Tibial nerve (tissue), 4 donors: ENCODE measurements at regions not wholly inside any gene's neighbourhood (a gene's known extent, or its start where the extent isn't known, plus 50 kb on each side); places are given as distances from the start of the nearest gene placed in this dataset.

ENCODE experiments used
- DNase-seq, 2 donors: peaks; one replicate each; pipeline ENCODE4 v3.0.0-alpha.2; 2019; ENCODE audit warnings: low spot score in 2 of 2
- H3K27ac ChIP-seq, 4 donors: fragments of 200-600 bp; sonication (generic) in 3 of 4; one replicate each; pipeline ENCODE4 v1.5.1; 2017 to 2019; ENCODE audit warnings: mild to moderate bottlenecking in 1 of 4
- H3K27me3 ChIP-seq, 2 donors: fragments of 200-600 bp; sonication (generic) in 1 of 2; one replicate each; pipeline versions ENCODE4 v1.5.1 to v1.6.0; 2017 to 2019
- H3K36me3 ChIP-seq, 3 donors: fragments of 200-600 bp; sonication (generic); one replicate each; pipeline ENCODE4 v1.5.1; 2018 to 2019
- H3K4me1 ChIP-seq, 4 donors: fragments of 200-600 bp; sonication (generic) in 3 of 4; one replicate each; pipeline ENCODE4 v1.5.1; 2017 to 2019
- H3K4me3 ChIP-seq, 4 donors: fragments of 200-600 bp; sonication (generic) in 3 of 4; one replicate each; pipeline ENCODE4 v1.5.1; 2017 to 2019; ENCODE audit warnings: mild to moderate bottlenecking in 1 of 4, moderate library complexity in 1 of 4
- H3K9me3 ChIP-seq, 4 donors: fragments of 200-600 bp; sonication (generic) in 3 of 4; one replicate each; pipeline ENCODE4 v1.5.1; 2017 to 2019
- EP300 ChIP-seq, 2 donors: sonication (generic); formaldehyde crosslinking; IDR thresholded peaks; one replicate each; pipeline ENCODE4 v1.6.1; 2017; ENCODE audit warnings: antibody characterized with exemption in 2 of 2, mild to moderate bottlenecking in 1 of 2
- POLR2A ChIP-seq, 2 donors: fragments of 450-650 bp; IDR thresholded peaks; one replicate each; pipeline ENCODE4 v1.6.1; 2017; ENCODE audit warnings: antibody characterized with exemption in 2 of 2, mild to moderate bottlenecking in 2 of 2, moderate library complexity in 2 of 2
- WGBS, 2 donors: methylation state at CpG; one replicate each; pipeline ENCODE4 v1.1.5; 2018; 5-methylcytosine and 5-hydroxymethylcytosine counted together
- TF ChIP-seq, protein P1 (sequence below), 5 experiments: fragments of 200-600 bp in 3 of 5; fragments of 450-650 bp in 2 of 5; sonication (generic) in 3 of 5; IDR thresholded peaks; one replicate each; pipeline ENCODE4 v1.5.1; 2016 to 2019; ENCODE audit warnings: antibody characterized with exemption in 5 of 5, mild to moderate bottlenecking in 3 of 5, moderate library complexity in 2 of 5

DNA sequence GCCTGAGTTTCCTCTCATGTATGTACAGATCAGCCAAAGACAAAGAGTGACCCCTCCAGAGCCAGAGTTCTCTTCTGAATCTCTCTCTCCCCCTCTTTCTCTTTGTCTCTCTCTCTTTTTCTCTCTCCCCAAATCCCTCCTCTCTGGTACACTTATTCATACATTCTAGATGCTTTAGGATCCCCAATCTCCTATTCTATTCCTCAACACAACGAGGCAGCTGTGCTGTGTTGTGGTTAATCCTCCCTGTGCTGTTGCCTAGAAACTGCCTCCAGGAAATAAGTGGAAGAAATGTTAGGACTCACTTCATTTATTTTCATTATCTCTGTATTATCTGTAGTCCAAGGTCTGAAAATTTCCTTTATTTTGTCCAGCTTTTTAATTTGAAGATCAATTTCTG is 350.5 kb upstream of the OR4E1 start:
- 0 to 9% methylated on average over 1 of the region's 1 CpG for WGBS, 2 donors
- no peak for DNase-seq
- Histone ChIP-seq H3K4me1 (no peaks in the 10 kb centered on the region), H3K9me3 (no peaks in the 10 kb centered on the region), H3K27me3 (no peaks in the 10 kb centered on the region), H3K36me3 (no peaks in the 10 kb centered on the region), H3K4me3 (no peak overlapping the region), H3K27ac (no peak overlapping the region)
- TF ChIP-seq POLR2A (IDR thresholded peaks at IDR 0.05) = no peak
- TF ChIP-seq EP300 (IDR thresholded peaks at IDR 0.05) = no peak
- TF ChIP-seq, protein P1, sequence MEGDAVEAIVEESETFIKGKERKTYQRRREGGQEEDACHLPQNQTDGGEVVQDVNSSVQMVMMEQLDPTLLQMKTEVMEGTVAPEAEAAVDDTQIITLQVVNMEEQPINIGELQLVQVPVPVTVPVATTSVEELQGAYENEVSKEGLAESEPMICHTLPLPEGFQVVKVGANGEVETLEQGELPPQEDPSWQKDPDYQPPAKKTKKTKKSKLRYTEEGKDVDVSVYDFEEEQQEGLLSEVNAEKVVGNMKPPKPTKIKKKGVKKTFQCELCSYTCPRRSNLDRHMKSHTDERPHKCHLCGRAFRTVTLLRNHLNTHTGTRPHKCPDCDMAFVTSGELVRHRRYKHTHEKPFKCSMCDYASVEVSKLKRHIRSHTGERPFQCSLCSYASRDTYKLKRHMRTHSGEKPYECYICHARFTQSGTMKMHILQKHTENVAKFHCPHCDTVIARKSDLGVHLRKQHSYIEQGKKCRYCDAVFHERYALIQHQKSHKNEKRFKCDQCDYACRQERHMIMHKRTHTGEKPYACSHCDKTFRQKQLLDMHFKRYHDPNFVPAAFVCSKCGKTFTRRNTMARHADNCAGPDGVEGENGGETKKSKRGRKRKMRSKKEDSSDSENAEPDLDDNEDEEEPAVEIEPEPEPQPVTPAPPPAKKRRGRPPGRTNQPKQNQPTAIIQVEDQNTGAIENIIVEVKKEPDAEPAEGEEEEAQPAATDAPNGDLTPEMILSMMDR (IDR thresholded peaks at IDR 0.05) = no peak

DNA sequence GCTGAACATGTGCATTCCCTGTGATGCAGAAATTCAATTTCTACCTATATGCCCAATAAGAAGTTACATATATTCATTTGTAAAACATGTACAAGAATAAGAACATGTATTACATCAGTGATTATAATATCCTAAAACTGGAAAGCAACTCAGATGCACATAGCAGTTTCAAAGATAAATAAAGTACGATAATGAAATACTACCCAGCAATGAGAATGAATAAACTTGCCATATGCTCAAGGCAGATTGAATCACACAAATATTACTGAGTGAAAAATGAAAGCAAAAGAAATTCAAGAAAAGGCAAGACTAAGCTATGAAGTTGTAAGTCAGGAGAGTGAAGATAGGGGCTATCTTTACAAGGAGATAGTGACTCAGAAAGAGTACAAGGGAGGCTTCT is 345.3 kb upstream of the OR4E1 start:
- no peak for TF ChIP-seq EP300 (IDR thresholded peaks at IDR 0.05)
- TF ChIP-seq, protein P1 (IDR thresholded peaks at IDR 0.05) = no peak
- TF ChIP-seq POLR2A (IDR thresholded peaks at IDR 0.05) = no peak
- no peak for DNase-seq
- H3K27ac ChIP-seq = no peak overlapping the region
- H3K27me3 ChIP-seq = no peaks in the 10 kb centered on the region
- H3K4me3 ChIP-seq = no peak overlapping the region
- no peaks in the 10 kb centered on the region for H3K9me3 ChIP-seq
- no peaks in the 10 kb centered on the region for H3K36me3 ChIP-seq
- 84 to 97% methylated on average over 1 of the region's 1 CpG for WGBS, 2 donors
- no peaks in the 10 kb centered on the region for H3K4me1 ChIP-seq

DNA sequence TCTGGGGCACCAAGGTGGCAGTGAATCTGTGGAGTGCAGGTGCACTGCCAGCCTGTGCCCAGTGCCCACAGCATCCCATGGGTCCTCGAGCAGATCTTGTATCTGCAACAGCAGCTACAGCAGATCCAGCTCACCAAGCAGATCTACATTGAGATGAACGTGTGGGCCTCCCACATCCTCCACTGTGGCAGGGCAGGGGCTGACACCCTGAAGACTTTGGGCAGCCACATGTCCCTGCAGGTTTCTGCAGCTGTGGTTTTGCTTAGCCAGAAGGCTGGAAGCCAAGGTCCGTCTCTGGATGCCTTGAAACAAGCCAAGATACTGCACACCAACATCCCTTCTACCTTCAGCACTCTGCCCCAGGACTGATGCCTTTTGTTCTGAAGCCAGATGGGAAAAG is 338.8 kb upstream of the OR4E1 start:
- no peaks in the 10 kb centered on the region for H3K36me3 ChIP-seq
- no peaks in the 10 kb centered on the region for H3K27me3 ChIP-seq
- no peak overlapping the region for H3K27ac ChIP-seq
- H3K9me3 ChIP-seq = peaks cover 0 to 3% (median 0%) of the 10 kb centered on the region in 4 donors
- no peak overlapping the region for H3K4me3 ChIP-seq
- no peak for DNase-seq
- TF ChIP-seq EP300 (IDR thresholded peaks at IDR 0.05) (no peak), POLR2A (IDR thresholded peaks at IDR 0.05) (no peak)
- TF ChIP-seq, protein P1 (IDR thresholded peaks at IDR 0.05) = no peak
- WGBS, 2 donors = 56 to 80% methylated on average over 3 of the region's 3 CpGs
- peaks cover 0 to 10% (median 2%) of the 10 kb centered on the region in 4 donors for H3K4me1 ChIP-seq

DNA sequence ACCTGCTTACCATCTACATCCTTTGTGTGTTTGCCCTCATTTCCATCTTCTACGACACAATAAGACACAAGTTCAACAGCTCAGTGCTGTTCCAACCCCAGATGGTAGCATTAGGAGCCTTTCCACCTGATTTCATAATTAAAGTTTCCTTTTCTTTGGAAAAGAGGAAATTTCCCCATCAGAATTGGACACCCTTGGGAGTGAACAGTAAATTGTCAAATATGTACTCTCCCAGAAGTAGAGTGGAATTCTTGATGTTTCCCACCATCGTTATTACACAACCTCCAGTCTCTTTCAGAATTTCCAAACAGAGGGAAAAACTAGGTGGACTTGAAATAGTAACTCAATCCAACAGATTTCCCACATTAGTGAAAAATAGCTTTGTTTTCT is 337.6 kb upstream of the OR4E1 start:
- Histone ChIP-seq H3K9me3 (peaks cover 0 to 3% (median 0%) of the 10 kb centered on the region in 4 donors), H3K27ac (peak overlapping the region in 1 of 4 donors; percentile 7), H3K4me1 (peaks cover 0 to 10% (median 2%) of the 10 kb centered on the region in 4 donors), H3K27me3 (no peaks in the 10 kb centered on the region), H3K36me3 (no peaks in the 10 kb centered on the region), H3K4me3 (no peak overlapping the region)
- TF ChIP-seq EP300 (IDR thresholded peaks at IDR 0.05) = no peak
- no peak for TF ChIP-seq POLR2A (IDR thresholded peaks at IDR 0.05)
- no peak for DNase-seq
- 62 to 83% methylated on average over 2 of the region's 2 CpGs for WGBS, 2 donors

DNA sequence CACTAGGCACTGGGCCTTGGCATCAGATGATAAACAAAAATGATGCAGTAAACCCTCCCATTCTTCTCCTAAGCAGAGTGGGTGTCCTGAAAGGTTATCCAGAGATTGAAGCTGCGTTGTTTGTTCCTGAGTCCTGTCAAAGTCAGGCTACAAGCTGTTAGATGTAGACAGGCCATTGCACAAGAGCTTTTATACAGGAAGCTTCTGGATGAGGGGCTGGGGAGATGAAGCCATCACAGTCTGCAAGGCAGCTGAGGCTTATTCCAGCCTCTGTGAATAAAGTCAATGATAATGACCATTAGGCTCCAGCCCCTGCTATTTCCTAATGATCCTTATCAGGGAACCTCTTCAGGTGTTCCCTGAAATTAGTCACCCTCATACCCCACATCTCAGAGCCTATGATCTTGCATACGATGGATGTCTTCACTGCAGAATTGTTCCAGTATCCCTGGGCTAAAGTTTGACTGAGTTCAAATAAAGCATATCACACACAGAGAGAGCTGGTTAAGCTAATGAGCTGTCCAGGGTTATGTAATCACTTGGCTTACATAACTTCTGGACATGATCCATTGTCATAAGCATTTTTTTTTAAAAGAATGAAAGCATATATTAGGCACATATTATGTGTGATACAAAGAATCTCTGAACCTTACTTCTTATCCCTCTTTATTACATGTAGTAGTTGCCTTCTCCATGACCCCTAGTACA is 337.1 kb upstream of the OR4E1 start:
- no peak overlapping the region for H3K4me3 ChIP-seq
- H3K9me3 ChIP-seq = peaks cover 0 to 3% (median 0%) of the 10 kb centered on the region in 4 donors
- no peak for TF ChIP-seq POLR2A (IDR thresholded peaks at IDR 0.05)
- TF ChIP-seq, protein P1 (IDR thresholded peaks at IDR 0.05) = no peak
- no peak for TF ChIP-seq EP300 (IDR thresholded peaks at IDR 0.05)
- no peaks in the 10 kb centered on the region for H3K36me3 ChIP-seq
- peaks cover 0 to 10% (median 2%) of the 10 kb centered on the region in 4 donors for H3K4me1 ChIP-seq
- no peaks in the 10 kb centered on the region for H3K27me3 ChIP-seq
- no peak for DNase-seq
- 57 to 71% methylated on average over 2 of the region's 2 CpGs for WGBS, 2 donors
- peak overlapping the region in 1 of 4 donors; percentile 7 for H3K27ac ChIP-seq
